VCaP (cell line): ENCODE measurements at regions not wholly inside any gene's neighbourhood (a gene's known extent, or its start where the extent isn't known, plus 50 kb on each side); places are given as distances from the start of the nearest gene placed in this dataset.

ENCODE experiments used
- H3K27ac ChIP-seq: fragments of 450-650 bp; 2 replicates; pipeline ENCODE4 v1.5.1; 2017
- TF ChIP-seq, protein P1 (sequence below): fragments of 450-650 bp; conservative IDR thresholded peaks from 2 replicates; pipeline ENCODE4 v1.5.1; 2017; ENCODE audit warnings: mild to moderate bottlenecking, moderate library complexity

DNA sequence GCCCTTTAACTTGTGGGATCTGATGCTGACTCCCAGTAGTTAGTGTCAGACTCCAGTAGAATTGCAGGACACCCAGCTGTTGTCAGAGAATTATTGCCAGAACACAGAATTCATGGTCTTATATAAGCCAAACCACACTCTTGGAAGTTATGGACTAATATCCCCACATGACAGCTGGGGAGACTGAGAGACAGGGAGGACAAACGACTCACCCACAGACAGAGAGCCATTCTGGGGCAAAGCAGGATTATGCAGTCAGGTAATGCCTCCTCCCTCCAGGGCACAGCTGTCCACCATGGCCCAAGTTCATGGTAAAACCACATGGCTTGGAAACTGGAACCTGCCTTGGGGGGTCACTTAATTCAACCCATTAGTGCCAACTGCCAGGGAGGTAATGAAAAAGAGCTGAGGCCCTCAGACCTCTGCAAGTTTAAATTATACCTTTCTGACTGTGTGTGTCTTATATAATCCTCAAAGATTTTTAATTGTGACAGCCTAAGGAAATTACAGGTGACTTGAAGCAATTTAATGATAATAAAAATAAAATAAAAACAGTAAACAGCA, 299.5 kb downstream of the BUD13 start:
- TF ChIP-seq, protein P1, sequence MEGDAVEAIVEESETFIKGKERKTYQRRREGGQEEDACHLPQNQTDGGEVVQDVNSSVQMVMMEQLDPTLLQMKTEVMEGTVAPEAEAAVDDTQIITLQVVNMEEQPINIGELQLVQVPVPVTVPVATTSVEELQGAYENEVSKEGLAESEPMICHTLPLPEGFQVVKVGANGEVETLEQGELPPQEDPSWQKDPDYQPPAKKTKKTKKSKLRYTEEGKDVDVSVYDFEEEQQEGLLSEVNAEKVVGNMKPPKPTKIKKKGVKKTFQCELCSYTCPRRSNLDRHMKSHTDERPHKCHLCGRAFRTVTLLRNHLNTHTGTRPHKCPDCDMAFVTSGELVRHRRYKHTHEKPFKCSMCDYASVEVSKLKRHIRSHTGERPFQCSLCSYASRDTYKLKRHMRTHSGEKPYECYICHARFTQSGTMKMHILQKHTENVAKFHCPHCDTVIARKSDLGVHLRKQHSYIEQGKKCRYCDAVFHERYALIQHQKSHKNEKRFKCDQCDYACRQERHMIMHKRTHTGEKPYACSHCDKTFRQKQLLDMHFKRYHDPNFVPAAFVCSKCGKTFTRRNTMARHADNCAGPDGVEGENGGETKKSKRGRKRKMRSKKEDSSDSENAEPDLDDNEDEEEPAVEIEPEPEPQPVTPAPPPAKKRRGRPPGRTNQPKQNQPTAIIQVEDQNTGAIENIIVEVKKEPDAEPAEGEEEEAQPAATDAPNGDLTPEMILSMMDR: no peak
- H3K27ac ChIP-seq: peak overlapping the region; percentile 88

DNA sequence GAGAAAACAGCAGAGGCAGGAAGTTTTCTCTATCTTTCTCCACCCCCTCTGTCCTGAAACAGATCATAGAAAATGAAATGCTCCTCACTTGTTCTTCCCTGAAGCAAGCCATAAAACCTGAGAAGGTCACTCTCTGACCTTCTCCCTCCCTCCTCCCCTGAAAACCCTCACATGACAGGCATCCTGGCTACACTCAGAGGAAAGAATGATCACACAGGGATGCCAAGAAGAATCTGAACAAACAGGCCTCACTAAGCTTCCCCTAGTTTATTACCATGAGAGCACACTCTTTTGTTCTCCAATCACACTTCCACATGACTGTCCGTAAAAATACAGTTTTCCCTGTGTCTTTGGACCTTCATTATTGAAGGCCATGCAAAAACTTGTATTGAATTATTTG, 300.1 kb downstream of the BUD13 start:
- H3K27ac ChIP-seq: peak overlapping the region; percentile 88
- TF ChIP-seq, protein P1: no peak

DNA sequence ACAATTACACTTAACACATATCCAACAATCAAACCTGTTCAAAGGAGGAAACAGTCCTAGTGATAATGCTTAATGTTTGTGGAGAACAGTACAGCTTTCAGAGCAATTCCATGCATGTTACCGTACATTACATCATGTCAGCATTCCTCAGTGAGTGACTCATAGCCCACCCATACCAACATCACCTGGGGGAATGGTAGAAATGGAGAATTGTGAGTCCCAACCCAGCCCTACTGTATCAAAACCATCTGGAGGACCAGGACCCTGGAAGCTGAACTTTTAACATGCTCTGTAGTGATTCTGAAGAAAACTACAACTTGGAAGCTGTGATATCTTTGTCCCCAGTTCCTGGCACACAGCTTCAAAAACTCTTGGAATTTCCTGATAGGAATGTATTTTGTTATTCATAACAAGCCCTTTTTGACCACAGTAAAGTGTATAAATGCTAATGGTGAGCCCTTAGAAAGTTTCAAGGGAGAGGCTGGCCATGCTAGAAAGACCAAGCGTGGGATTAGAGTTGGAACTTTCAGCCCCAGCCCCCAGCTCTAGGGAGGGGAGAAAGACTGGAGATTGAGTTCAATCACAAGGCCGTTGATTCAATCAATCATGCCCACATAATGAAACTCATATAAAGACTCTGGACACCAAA, 301.1 kb downstream of the BUD13 start:
- peak overlapping the region; percentile 88 for H3K27ac ChIP-seq
- TF ChIP-seq, protein P1: no peak

DNA sequence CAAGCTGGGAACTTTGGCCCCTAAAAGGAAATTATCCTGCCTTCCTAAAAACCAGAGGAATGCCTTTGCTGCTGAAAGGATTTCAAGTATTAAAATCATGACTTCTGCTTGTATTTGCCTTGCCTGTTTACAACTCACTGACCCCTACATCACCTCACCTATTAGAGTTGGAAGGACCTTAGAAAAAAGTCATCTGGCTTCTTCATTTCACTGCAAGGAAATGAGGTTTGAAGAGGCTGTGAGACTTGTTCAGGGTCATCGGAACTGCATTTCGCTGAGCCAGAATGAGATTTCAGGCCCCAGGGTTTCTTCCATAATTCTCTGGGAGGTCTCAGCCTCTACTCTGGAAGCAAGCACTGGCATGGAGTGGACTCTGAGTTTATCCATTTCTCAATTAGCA, 304.1 kb downstream of the BUD13 start:
- H3K27ac ChIP-seq: no peak overlapping the region
- TF ChIP-seq, protein P1: no peak

DNA sequence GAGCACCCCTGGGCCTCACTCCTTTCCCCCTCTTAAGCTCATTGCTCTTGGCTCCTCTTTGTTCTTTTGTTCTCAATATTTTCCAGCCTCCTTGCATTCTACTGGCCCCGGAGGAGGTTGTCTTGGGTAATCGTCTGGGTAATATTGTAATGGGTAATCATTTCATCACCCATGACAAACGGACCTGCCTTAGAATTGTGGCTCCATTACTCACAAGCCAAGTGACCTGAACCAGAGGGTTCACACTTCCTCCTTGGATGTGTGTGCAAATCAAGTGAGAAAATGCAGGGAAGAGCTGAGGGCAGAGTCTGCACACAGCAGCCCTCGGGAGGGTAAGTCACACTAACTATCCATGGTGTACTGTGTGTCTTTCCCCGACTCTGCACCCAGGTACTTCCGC, 305.0 kb downstream of the BUD13 start:
- H3K27ac ChIP-seq: no peak overlapping the region
- TF ChIP-seq, protein P1: no peak

DNA sequence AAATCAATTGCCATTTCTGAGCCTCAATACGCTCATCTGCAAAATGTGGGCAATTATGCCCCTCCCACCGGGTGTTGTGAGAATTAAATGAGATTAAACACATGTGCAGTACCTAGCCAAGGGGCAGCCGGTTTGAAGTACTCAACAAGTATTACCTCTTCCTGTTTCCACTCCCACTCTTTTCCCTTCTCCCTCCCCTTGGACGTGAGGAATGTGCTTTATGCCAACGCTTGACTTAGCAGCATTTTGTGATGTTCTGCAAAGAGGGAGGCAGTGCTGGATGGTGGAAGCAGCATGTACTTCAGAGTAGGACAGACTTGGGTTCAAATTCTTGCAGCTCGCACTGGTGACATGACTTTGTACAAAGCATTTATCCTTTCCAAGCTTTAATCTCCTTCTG, 306.0 kb downstream of the BUD13 start:
- TF ChIP-seq, protein P1: no peak
- H3K27ac ChIP-seq: no peak overlapping the region

DNA sequence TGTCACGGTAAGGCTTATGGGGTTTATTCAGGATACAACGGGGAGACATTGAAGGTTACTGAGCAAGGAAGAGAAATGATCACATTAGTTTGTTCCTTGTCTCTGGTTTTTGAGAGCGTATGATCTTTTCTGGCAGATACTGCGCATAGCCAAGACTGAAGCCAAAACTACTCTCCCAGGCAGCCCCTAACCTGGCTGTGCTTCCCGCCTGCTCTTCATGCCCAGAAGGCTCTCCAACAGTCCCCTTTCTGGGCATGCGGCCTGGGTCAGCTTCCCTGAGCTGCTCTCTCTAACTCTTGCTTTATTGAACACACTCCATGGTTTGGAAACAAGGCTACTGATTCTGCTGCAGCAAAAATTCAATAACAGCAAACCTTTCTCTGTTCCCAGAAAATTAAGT, 306.6 kb downstream of the BUD13 start:
- TF ChIP-seq, protein P1: no peak
- H3K27ac ChIP-seq: no peak overlapping the region
